D341Med (cell line): ENCODE measurements at regions not wholly inside any gene's neighbourhood (a gene's known extent, or its start where the extent isn't known, plus 50 kb on each side); places are given as distances from the start of the nearest gene placed in this dataset.
"Not testable (repeated sequence)": the region's sequence is repeated elsewhere in the genome, so short reads cannot be mapped to it uniquely, and the experiment has no call there.

Source experiments
- DNase-seq: peaks from one replicate; pipeline ENCODE4 v3.0.0; 2012; ENCODE audit warnings: low spot score

GRCh38 chr18:6525604-6526003 is 110.9 kb upstream of the L3MBTL4 start:
- no peak for DNase-seq

- DNase-seq = no peak
These were observed 122.8 kb upstream of the L3MBTL4 start for GRCh38 chr18:6537475-6537874.

GRCh38 chr18:6541131-6541679 is 126.5 kb upstream of the L3MBTL4 start:
- not testable (repeated sequence) for DNase-seq

- DNase-seq = no peak
These were observed 127.6 kb upstream of the L3MBTL4 start for GRCh38 chr18:6542296-6542695.

GRCh38 chr18:6543330-6543908 is 128.7 kb upstream of the L3MBTL4 start:
- peak; percentile 63 for DNase-seq

GRCh38 chr18:6546229-6546628 is 131.5 kb upstream of the L3MBTL4 start:
- no peak for DNase-seq

- no peak for DNase-seq
These were observed 132.8 kb upstream of the L3MBTL4 start for GRCh38 chr18:6547476-6547875.

GRCh38 chr18:6553234-6553900 is 138.7 kb upstream of the L3MBTL4 start:
- DNase-seq = no peak

GRCh38 chr18:6557057-6557769 is 142.5 kb upstream of the L3MBTL4 start:
- DNase-seq = no peak

- DNase-seq = no peak
These were observed 143.1 kb upstream of the L3MBTL4 start for GRCh38 chr18:6557770-6558248.

- no peak for DNase-seq
These were observed 143.9 kb upstream of the L3MBTL4 start for GRCh38 chr18:6558446-6559156.

GRCh38 chr18:6559296-6559695 is 144.6 kb upstream of the L3MBTL4 start:
- no peak for DNase-seq

GRCh38 chr18:6561016-6561415 is 146.3 kb upstream of the L3MBTL4 start:
- peak; percentile 58 for DNase-seq

GRCh38 chr18:6561420-6561861 is 146.7 kb upstream of the L3MBTL4 start:
- peak; percentile 88 for DNase-seq

GRCh38 chr18:6561862-6562291 is 147.2 kb upstream of the L3MBTL4 start:
- no peak for DNase-seq

GRCh38 chr18:6563896-6564295 is 149.2 kb upstream of the L3MBTL4 start:
- DNase-seq = no peak

- DNase-seq = no peak
These were observed 150.5 kb upstream of the L3MBTL4 start for GRCh38 chr18:6564950-6565814.

GRCh38 chr18:6565815-6566081 is 151.0 kb upstream of the L3MBTL4 start:
- DNase-seq = no peak

- DNase-seq = no peak
These were observed 151.7 kb upstream of the L3MBTL4 start for GRCh38 chr18:6566338-6566911.

GRCh38 chr18:6569813-6570212 is 155.1 kb upstream of the L3MBTL4 start:
- no peak for DNase-seq
